UCSD-AML1 (cell line): ENCODE measurements at regions not wholly inside any gene's neighbourhood (a gene's known extent, or its start where the extent isn't known, plus 50 kb on each side); places are given as distances from the start of the nearest gene placed in this dataset.

Source experiments
- DNase-seq: peaks from one replicate; lab custom pipeline; 2025; ENCODE audit not compliant: unreplicated experiment; lab: John Stamatoyannopoulos, UW

- no peak for DNase-seq
Observed at GRCh38 chr5:2125171-2125900, 242.6 kb upstream of the IRX4 start.

GRCh38 chr5:2124434-2125170 lies 241.9 kb upstream of the IRX4 start:
- DNase-seq, result no peak

- no peak for DNase-seq
Observed at GRCh38 chr5:2123874-2124273, 241.1 kb upstream of the IRX4 start.

- no peak for DNase-seq
Observed at GRCh38 chr5:2120361-2120760, 237.6 kb upstream of the IRX4 start.

DNA sequence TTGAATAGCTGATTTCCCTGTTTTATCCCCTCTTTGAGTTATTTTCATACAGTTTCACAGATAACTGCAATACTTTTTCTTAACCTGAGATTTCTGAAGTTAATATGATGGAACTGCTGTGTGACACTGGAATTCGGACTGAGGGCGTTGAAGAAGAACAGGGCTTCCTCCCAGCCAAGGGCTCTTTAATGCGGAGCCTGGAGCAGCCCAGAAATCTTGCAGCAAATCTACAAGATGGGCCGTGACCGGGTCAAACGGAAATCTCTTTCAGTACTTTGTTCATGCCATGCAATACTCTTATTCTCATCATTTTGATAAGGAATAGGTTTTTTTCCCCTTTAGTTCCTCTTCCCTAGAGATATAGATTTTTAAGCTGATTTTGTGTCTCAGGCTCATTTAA lies 236.8 kb upstream of the IRX4 start:
- DNase-seq, result no peak

- DNase-seq, result no peak
Observed at GRCh38 chr5:2113348-2114131, 230.8 kb upstream of the IRX4 start.

GRCh38 chr5:2112173-2113025 lies 229.7 kb upstream of the IRX4 start:
- no peak for DNase-seq

- no peak for DNase-seq
Observed at GRCh38 chr5:2111569-2112105, 228.9 kb upstream of the IRX4 start.

- no peak for DNase-seq
Observed at GRCh38 chr5:2110934-2111462, 228.3 kb upstream of the IRX4 start.

DNA sequence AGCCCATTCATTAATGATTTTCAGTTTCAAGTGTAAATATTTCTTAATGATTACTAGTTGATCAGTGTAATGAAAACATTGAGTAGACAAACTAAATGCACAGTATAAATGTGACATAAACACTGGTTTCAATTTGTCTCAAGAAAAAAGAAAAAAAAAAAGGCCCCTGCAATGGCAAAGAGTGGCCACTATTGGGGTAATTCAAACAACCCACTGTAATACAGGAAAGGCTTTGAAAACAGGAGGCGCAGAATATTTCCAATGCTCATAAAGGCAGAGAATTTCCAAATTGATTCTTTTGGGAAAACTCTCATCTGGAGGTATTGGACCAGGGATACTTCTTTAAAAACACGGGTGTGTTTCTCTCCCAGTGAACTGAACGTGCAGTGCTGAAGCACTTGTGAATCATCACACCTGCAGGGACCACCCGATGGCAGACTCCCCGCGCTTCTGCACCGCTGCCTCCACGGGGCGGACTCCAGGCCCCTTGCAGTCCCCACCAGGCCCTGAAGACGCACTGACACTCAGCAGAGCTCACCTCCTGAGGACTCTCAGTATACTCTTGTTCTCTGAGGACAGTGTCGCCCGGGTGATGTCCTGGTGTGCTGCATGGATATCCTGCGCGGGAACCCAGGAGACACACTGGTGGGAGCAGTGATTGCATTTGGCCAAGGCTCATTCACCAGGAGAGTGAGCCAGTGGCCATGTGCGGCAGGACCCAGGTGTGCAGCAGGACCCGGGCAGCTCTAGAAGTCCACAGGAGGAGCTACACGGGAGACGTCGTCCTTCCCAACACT lies 227.6 kb upstream of the IRX4 start:
- no peak for DNase-seq

DNA sequence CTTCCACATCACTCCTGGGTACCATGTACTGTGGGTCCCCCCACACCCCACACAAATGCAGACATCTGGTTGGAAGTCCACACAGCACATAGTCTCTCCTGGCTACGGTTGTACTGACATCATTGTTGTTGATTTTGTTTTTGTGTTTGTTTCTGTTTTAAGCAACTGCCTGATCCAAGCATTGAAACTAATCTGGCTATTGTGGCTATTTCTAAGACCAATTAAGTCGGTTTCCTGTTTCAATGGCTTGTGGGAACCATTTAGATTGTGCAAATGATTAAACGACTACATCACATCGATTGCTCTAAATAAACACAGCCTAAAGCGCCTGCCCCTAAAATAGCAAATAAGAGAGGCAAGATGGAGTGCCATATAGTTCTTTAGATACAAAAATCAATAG lies 226.8 kb upstream of the IRX4 start:
- DNase-seq, result no peak

DNA sequence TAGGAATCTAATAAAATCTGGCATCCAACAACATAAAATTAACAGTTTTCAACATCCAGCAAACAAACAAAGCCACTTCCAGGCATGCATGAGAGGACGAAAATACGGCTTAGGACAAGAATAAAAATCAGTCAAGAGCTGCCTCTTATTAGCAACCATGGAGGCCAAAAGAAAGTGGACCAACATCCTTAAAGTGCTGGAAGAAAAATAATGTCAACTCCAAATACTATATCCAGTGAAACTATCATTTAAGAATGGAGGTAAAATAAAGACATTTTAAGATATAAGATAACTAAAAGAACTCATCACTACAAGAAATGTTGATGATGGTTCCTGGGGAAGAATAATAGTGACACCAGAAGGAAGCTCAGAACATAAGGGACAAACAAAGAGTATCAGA lies 224.0 kb upstream of the IRX4 start:
- no peak for DNase-seq

- no peak for DNase-seq
Observed at GRCh38 chr5:2105141-2105540, 222.4 kb upstream of the IRX4 start.

DNA sequence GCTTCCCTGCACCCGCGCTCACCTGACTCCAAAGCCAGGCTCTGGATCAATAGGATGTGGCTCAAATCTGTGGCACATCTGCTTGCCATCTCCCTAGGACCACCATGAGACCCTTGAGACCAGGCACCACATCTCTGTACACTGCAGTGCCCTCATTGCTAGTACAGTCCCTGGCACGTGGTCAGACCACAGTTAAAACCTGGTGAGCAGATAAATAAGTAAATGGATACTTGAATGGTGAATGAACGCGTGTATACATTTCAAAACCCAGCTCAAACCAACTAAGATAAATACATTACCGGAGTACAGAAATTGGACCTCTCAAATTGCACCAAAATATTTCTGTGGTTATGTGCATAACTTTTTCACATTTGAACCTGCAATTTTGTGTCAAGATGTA lies 221.2 kb upstream of the IRX4 start:
- DNase-seq, result no peak

GRCh38 chr5:2102819-2103776 lies 220.4 kb upstream of the IRX4 start:
- no peak for DNase-seq

DNA sequence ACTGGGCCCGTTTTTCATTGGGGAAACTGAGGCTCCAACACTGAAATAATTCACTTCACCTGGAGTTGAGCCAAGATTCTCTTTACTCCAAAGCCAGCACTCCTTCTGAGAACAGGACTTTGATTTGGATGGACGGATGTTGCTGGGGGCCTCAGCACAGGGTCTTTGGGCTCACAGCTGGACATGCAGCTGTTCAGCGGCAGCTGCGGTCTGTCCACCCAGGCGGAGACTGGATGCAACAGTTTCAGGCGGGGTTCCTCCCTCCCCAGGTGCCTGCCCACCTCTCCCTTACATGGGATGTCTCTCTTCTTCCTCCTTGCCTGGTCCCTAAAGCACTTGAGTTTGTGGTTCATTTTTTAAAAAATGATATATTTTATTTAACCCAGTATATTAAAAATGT lies 219.0 kb upstream of the IRX4 start:
- DNase-seq, result no peak

DNA sequence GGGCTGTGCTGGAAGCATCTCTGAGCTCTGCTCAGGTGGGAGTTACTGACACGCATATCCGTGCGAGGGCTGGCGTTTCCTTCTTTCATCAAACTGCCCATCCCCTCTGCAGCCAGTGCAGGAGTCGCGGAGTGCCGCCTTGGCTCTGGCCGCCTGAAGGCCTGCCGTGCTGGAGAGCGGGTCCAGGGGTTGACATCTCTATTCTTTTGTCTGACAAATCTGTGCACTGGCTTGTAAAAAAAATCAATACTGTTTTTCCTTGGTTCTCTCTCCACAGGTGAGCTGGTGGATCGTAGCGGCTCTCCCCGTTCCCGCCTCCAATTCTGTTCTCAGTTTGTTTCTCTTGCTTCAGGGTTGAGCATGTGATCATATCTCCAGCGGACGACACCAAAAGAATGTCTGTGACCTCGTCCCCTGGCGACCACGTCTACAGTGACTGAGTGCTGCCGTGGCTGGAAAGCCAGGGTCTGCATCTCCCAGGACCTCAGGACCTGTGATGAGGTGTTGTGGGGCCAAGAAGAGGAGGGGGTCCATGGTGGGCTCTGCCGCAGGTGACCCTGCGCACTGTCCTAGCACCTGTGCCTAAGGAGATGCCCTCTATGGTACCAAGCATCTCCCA lies 214.3 kb upstream of the IRX4 start:
- no peak for DNase-seq

DNA sequence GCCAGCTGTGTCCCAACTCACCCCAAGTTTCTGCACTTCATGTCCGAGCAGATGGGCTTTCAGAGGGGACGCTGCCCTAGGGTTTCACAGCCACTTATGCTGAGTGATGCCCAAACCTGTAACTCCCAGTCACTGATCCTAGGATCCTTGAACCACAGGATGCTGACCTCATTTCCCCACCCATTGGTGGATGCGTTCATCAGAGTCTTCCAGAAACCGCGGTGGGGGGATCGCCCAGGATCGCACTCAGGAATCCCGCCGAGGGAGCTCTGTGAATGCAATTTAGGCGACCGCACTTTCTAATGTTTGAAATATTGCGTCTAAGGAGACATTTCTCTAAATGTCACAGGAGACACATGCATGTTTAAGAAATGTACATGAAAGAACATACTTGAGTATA lies 212.3 kb upstream of the IRX4 start:
- no peak for DNase-seq
